NCI-H345 (cell line): ENCODE measurements at regions not wholly inside any gene's neighbourhood (a gene's known extent, or its start where the extent isn't known, plus 50 kb on each side); places are given as distances from the start of the nearest gene placed in this dataset.
"Not testable (repeated sequence)": the region's sequence is repeated elsewhere in the genome, so short reads cannot be mapped to it uniquely, and the experiment has no call there.

Experiments used
- DNase-seq: peaks from one replicate; lab custom pipeline; 2025; lab: John Stamatoyannopoulos, UW

GRCh38 chrX:113048480-113048879 lies 207.8 kb upstream of the AMOT start:
- no peak for DNase-seq

GRCh38 chrX:113033966-113034680 lies 193.5 kb upstream of the AMOT start:
- no peak for DNase-seq

- no peak for DNase-seq
These were observed 179.3 kb upstream of the AMOT start for GRCh38 chrX:113019958-113020357.

- DNase-seq: no peak
These were observed 169.2 kb upstream of the AMOT start for GRCh38 chrX:113009837-113010236.

GRCh38 chrX:113009029-113009428 lies 168.4 kb upstream of the AMOT start:
- DNase-seq: no peak

- no peak for DNase-seq
These were observed 161.2 kb upstream of the AMOT start for GRCh38 chrX:113001836-113002235.

- DNase-seq: no peak
These were observed 157.4 kb upstream of the AMOT start for GRCh38 chrX:112997991-112998390.

- DNase-seq: no peak
These were observed 151.2 kb upstream of the AMOT start for GRCh38 chrX:112991801-112992200.

GRCh38 chrX:112979879-112980278 lies 139.2 kb upstream of the AMOT start:
- no peak for DNase-seq

- DNase-seq: no peak
These were observed 127.9 kb upstream of the AMOT start for GRCh38 chrX:112968351-112969133.

GRCh38 chrX:112967903-112968302 lies 127.3 kb upstream of the AMOT start:
- DNase-seq: no peak

- no peak for DNase-seq
These were observed 126.7 kb upstream of the AMOT start for GRCh38 chrX:112967341-112967740.

GRCh38 chrX:112961981-112962380 lies 121.3 kb upstream of the AMOT start:
- DNase-seq: no peak

GRCh38 chrX:112947981-112948615 lies 107.5 kb upstream of the AMOT start:
- DNase-seq: no peak

- no peak for DNase-seq
These were observed 105.6 kb upstream of the AMOT start for GRCh38 chrX:112946227-112946626.

GRCh38 chrX:112945826-112946225 lies 105.2 kb upstream of the AMOT start:
- DNase-seq: no peak

GRCh38 chrX:112941209-112941837 lies 100.7 kb upstream of the AMOT start:
- no peak for DNase-seq

- no peak for DNase-seq
These were observed 94.4 kb upstream of the AMOT start for GRCh38 chrX:112935029-112935428.

- no peak for DNase-seq
These were observed 91.3 kb upstream of the AMOT start for GRCh38 chrX:112931900-112932299.

GRCh38 chrX:112931478-112931877 lies 90.8 kb upstream of the AMOT start:
- no peak for DNase-seq

GRCh38 chrX:112923381-112923780 lies 82.8 kb upstream of the AMOT start:
- not testable (repeated sequence) for DNase-seq

- DNase-seq: no peak
These were observed 73.2 kb upstream of the AMOT start for GRCh38 chrX:112913807-112914206.

- no peak for DNase-seq
These were observed 69.8 kb upstream of the AMOT start for GRCh38 chrX:112910418-112910817.
